WERI-Rb-1 (cell line): ENCODE measurements at regions not wholly inside any gene's neighbourhood (a gene's known extent, or its start where the extent isn't known, plus 50 kb on each side); places are given as distances from the start of the nearest gene placed in this dataset.

Experiments
- DNase-seq: peaks from one replicate; pipeline ENCODE4 v3.0.0-alpha.2; 2020
- H3K27ac ChIP-seq: fragments of 250-450 bp; sonication (Bioruptor Pico); 2 replicates; pipeline ENCODE4 v1.5.1; 2020; ENCODE audit warnings: mild to moderate bottlenecking, moderate library complexity
- H3K27me3 ChIP-seq: fragments of 250-450 bp; sonication (Bioruptor Pico); 2 replicates; pipeline ENCODE4 v1.5.1; 2021; ENCODE audit warnings: mild to moderate bottlenecking, low read depth, moderate library complexity; ENCODE audit not compliant: insufficient read depth, severe bottlenecking
- H3K36me3 ChIP-seq: fragments of 250-450 bp; sonication (Bioruptor Pico); 2 replicates; pipeline ENCODE4 v1.5.1; 2020; ENCODE audit warnings: mild to moderate bottlenecking, moderate library complexity
- H3K4me3 ChIP-seq: 2 replicates; pipeline ENCODE4 v1.5.1; 2011; ENCODE audit warnings: low read depth, mild to moderate bottlenecking, control low read depth, low read length
- H3K9me3 ChIP-seq: fragments of 250-450 bp; sonication (Bioruptor Pico); 2 replicates; pipeline ENCODE4 v1.5.1; 2021; ENCODE audit warnings: mild to moderate bottlenecking, moderate library complexity; ENCODE audit not compliant: severe bottlenecking
- CTCF ChIP-seq: IDR thresholded peaks from 2 replicates; pipeline ENCODE4 v1.5.1; 2011; ENCODE audit warnings: low read depth, mild to moderate bottlenecking, control low read depth, inconsistent platforms, low read length

- no peaks in the 10 kb centered on the region for H3K36me3 ChIP-seq
- H3K4me3 ChIP-seq = no peak overlapping the region
- H3K27ac ChIP-seq = no peak overlapping the region
- peak; percentile 40 for DNase-seq
- TF ChIP-seq CTCF = no peak
- peaks cover 8% of the 10 kb centered on the region for H3K9me3 ChIP-seq
- H3K27me3 ChIP-seq = peaks cover 59% of the 10 kb centered on the region
These were observed 144.9 kb upstream of the POU3F1 start for GRCh38 chr1:38191461-38191860.

- DNase-seq = no peak
- no peak overlapping the region for H3K27ac ChIP-seq
- H3K36me3 ChIP-seq = no peaks in the 10 kb centered on the region
- TF ChIP-seq CTCF = no peak
- no peak overlapping the region for H3K4me3 ChIP-seq
- H3K9me3 ChIP-seq = peaks cover 8% of the 10 kb centered on the region
- peaks cover 59% of the 10 kb centered on the region for H3K27me3 ChIP-seq
These were observed 144.4 kb upstream of the POU3F1 start for GRCh38 chr1:38190983-38191382.

- peaks cover 8% of the 10 kb centered on the region for H3K9me3 ChIP-seq
- H3K36me3 ChIP-seq = no peaks in the 10 kb centered on the region
- no peak overlapping the region for H3K4me3 ChIP-seq
- no peak for TF ChIP-seq CTCF
- H3K27me3 ChIP-seq = peaks cover 40% of the 10 kb centered on the region
- DNase-seq = no peak
- no peak overlapping the region for H3K27ac ChIP-seq
These were observed 141.0 kb upstream of the POU3F1 start for GRCh38 chr1:38187552-38187951.

DNA sequence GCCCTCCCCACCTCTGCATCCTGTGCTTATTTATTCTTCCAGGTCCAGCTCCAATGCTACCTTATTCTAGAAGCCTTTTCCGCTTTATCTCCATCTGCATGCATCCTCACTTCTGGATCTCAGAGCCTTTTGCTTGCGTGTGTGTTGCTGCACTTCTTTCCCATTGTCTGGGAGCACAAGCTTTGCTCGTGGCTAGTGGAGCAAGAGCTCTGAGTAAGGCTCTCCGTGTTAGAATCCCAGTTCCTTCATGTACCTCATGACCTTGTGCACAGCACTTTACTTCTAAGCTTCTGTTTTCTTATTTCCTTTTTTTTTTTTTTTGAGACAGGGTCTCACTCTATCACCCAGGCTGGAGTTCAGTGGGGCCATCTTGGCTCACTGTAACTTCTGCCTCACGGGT is 140.0 kb upstream of the POU3F1 start:
- TF ChIP-seq CTCF = no peak
- H3K36me3 ChIP-seq = no peaks in the 10 kb centered on the region
- H3K4me3 ChIP-seq = no peak overlapping the region
- H3K9me3 ChIP-seq = peaks cover 8% of the 10 kb centered on the region
- H3K27me3 ChIP-seq = peaks cover 36% of the 10 kb centered on the region
- no peak overlapping the region for H3K27ac ChIP-seq
- no peak for DNase-seq

DNA sequence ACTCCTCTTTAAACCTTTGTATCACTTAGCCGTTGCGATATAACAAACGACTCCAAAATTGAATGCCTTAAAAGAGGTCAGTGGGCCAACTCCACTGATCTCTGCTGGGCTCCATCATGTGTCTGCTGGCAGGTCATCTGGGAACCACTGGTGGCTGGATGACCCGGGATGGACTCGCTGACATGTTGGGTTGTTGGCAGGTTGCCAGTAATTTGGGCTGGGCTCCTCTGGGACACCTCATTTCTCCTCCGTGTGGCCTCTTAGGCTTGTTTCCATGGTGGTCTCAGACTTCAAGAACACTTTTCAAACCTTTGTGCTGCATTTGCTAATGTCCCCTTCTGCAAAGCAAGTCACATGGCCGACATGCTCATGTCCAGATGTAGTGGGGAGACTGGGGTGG is 139.3 kb upstream of the POU3F1 start:
- no peak for TF ChIP-seq CTCF
- Histone ChIP-seq H3K36me3 (no peaks in the 10 kb centered on the region), H3K4me3 (no peak overlapping the region), H3K27me3 (peaks cover 29% of the 10 kb centered on the region), H3K9me3 (peaks cover 8% of the 10 kb centered on the region), H3K27ac (no peak overlapping the region)
- no peak for DNase-seq

DNA sequence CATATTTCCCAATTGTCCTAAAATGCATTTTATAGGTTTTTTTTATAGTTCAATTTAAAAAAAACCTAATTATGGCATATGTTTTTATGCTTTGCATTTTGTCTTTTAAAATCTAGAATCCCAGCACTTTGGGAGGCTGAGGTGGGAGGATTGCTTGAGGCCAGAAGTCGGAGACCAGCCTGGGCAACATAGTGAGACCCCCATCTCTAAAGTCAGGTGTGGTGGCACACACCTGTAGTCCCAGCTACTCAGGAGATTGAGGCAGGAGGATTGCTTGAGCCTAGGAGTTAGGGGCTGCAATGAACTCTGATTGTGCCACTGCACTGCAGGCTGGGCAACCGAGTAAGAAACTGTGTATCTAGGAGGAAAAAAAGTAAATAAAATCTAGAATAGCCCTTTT is 137.2 kb upstream of the POU3F1 start:
- Histone ChIP-seq H3K27ac (no peak overlapping the region), H3K9me3 (no peaks in the 10 kb centered on the region), H3K4me3 (no peak overlapping the region), H3K36me3 (no peaks in the 10 kb centered on the region), H3K27me3 (peaks cover 8% of the 10 kb centered on the region)
- DNase-seq = no peak
- no peak for TF ChIP-seq CTCF
